ENCODE measurements at regions not wholly inside any gene's neighbourhood (a gene's known extent, or its start where the extent isn't known, plus 50 kb on each side); places are given as distances from the start of the nearest gene placed in this dataset.
A peak's percentile ranks its signal among the peaks of the same experiment; 100 is the strongest.

DNA sequence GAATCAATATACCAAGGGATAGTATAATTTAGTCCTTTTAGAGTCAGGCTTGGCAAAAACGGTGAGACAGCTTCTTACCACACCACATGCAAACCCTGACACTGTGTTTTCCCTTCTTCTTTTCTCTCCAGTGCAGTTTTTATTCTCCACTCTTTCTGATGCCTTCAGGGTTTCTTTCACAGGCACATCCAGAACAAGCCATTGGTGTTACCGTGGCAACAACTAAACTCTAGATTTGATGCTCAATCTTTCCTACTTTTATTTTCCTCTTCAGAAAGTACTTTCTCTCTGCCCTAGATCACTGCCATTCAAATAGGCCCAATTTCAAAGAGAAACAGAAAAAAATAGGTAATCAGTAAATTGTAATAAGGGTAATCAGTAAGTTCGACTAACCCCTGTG is 469.8 kb upstream of the POT1 start:
- H3K27ac ChIP-seq (ENCODE audit: extremely low read depth, low read depth, low read length) = no peak overlapping the region
- H3K79me2 ChIP-seq (ENCODE audit: control insufficient read depth, insufficient read depth, low read length) = no peaks in the 10 kb centered on the region
- intact Hi-C loops (cut with micrococcal nuclease) (no loop called here), in situ Hi-C loops (cut with MboI) (no loop called here)
- H3K9ac ChIP-seq (ENCODE audit: insufficient read depth in 1 of 2, low read depth in 2 of 2, low read length in 2 of 2) = no peak overlapping the region
- ATAC-seq (no peak), DNase-seq (ENCODE audit: extremely low read depth in 1 of 4, low spot score in 3 of 4) (no peak), FAIRE-seq (no peak)
- peaks cover 0 to 12% of the 10 kb centered on the region in 2 experiments; a peak in 3 of 5 replicates for H3K4me1 ChIP-seq (replicated peaks in 1 of 2; ENCODE audit: control insufficient read depth in 2 of 2, insufficient read depth in 2 of 2, low read length in 2 of 2)
- H3K9me3 ChIP-seq (replicated peaks; ENCODE audit: control insufficient read depth, insufficient read depth, low read depth, low read length) = no peaks in the 10 kb centered on the region
- H3K9me1 ChIP-seq (ENCODE audit: control insufficient read depth, insufficient read depth, low read length) = no peaks in the 10 kb centered on the region
- TF ChIP-seq TAF9B (IDR thresholded peaks at IDR 0.05; ENCODE audit: partially characterized antibody) = no peak
- peak; percentile 60 for TF ChIP-seq RFX1 (IDR thresholded peaks at IDR 0.05)
- H3K27me3 ChIP-seq (ENCODE audit: control insufficient read depth in 2 of 2, insufficient read depth in 2 of 2, low read length in 2 of 2) = no peaks in the 10 kb centered on the region
- H4K20me1 ChIP-seq (replicated peaks; ENCODE audit: control insufficient read depth, insufficient read depth, low read length) = no peaks in the 10 kb centered on the region
- H3K4me3 ChIP-seq = no peak overlapping the region
- H3K4me2 ChIP-seq (ENCODE audit: insufficient read depth, low read length) = no peak overlapping the region
- H2AFZ ChIP-seq (ENCODE audit: low read depth, low read length) = no peak overlapping the region
- no TSS peak for BruUV-seq (replicated peaks)
- no peaks in the 10 kb centered on the region for H3K36me3 ChIP-seq (ENCODE audit: control insufficient read depth, insufficient read depth, low read length)
- 9% methylated on average over 3 of the region's 3 CpGs for WGBS (ENCODE audit: insufficient coverage, low coverage, missing lambda C conversion rate)
- CTCF ChIA-PET (ENCODE audit: low intra/inter-chr PET ratio) = no interaction called here
- POLR2A ChIA-PET = no interaction called here

- Histone ChIP-seq H3K4me1 (replicated peaks in 1 of 2; ENCODE audit: control insufficient read depth in 2 of 2, insufficient read depth in 2 of 2, low read length in 2 of 2) (peaks cover 0 to 12% of the 10 kb centered on the region in 2 experiments; a peak in 3 of 5 replicates), H2AFZ (ENCODE audit: low read depth, low read length) (peak overlapping the region; percentile 67), H3K4me2 (ENCODE audit: insufficient read depth, low read length) (peak overlapping the region; percentile 37), H3K79me2 (ENCODE audit: control insufficient read depth, insufficient read depth, low read length) (no peaks in the 10 kb centered on the region), H4K20me1 (replicated peaks; ENCODE audit: control insufficient read depth, insufficient read depth, low read length) (no peaks in the 10 kb centered on the region), H3K27me3 (ENCODE audit: control insufficient read depth in 2 of 2, insufficient read depth in 2 of 2, low read length in 2 of 2) (no peaks in the 10 kb centered on the region), H3K9me1 (ENCODE audit: control insufficient read depth, insufficient read depth, low read length) (no peaks in the 10 kb centered on the region), H3K27ac (ENCODE audit: extremely low read depth, low read depth, low read length) (peak overlapping the region; percentile 72), H3K4me3 (no peak overlapping the region), H3K36me3 (ENCODE audit: control insufficient read depth, insufficient read depth, low read length) (no peaks in the 10 kb centered on the region), H3K9me3 (replicated peaks; ENCODE audit: control insufficient read depth, insufficient read depth, low read depth, low read length) (0 out of 2 replicates have a peak, but pooled peaks cover 2% of the 10 kb centered on the region), H3K9ac (ENCODE audit: insufficient read depth in 1 of 2, low read depth in 2 of 2, low read length in 2 of 2) (0 out of 4 replicates have a peak overlapping the region, but pooled peaks of 1 of the 2 experiments have one; percentile 13)
- in situ Hi-C loops (cut with MboI) (no loop called here), intact Hi-C loops (cut with micrococcal nuclease) (no loop called here)
- 0% methylated on average over 4 of the region's 4 CpGs for WGBS (ENCODE audit: insufficient coverage, low coverage, missing lambda C conversion rate)
- FAIRE-seq (peak; percentile 58), DNase-seq (ENCODE audit: extremely low read depth in 1 of 4, low spot score in 3 of 4) (peak in 2 of 4 experiments; percentile 9 to 40), ATAC-seq (peak; percentile 86)
- CTCF ChIA-PET (ENCODE audit: low intra/inter-chr PET ratio) = no interaction called here
- POLR2A ChIA-PET = no interaction called here
- BruUV-seq (replicated peaks) = no TSS peak
- TF ChIP-seq FIP1L1 (IDR thresholded peaks at IDR 0.05; ENCODE audit: low read depth, low read length, poor library complexity, severe bottlenecking) (no peak), ARID1B (IDR thresholded peaks at IDR 0.05) (peak; percentile 91), ZNF707 (CRISPR knock-in tag; conservative IDR thresholded peaks at IDR 0.05) (no peak), FOXK1 (CRISPR knock-in tag; IDR thresholded peaks at IDR 0.05; ENCODE audit: borderline replicate concordance) (no peak), CBFA2T3 (IDR thresholded peaks at IDR 0.05) (peak; percentile 69), FOXJ2 (tag; IDR thresholded peaks at IDR 0.05) (no peak), HDAC2 (IDR thresholded peaks at IDR 0.05) (no peak), SUPT5H (IDR thresholded peaks at IDR 0.05) (no peak), MED1 (CRISPR knock-in tag; IDR thresholded peaks at IDR 0.05; ENCODE audit: borderline replicate concordance) (no peak)
- TF ChIP-seq, protein P1, sequence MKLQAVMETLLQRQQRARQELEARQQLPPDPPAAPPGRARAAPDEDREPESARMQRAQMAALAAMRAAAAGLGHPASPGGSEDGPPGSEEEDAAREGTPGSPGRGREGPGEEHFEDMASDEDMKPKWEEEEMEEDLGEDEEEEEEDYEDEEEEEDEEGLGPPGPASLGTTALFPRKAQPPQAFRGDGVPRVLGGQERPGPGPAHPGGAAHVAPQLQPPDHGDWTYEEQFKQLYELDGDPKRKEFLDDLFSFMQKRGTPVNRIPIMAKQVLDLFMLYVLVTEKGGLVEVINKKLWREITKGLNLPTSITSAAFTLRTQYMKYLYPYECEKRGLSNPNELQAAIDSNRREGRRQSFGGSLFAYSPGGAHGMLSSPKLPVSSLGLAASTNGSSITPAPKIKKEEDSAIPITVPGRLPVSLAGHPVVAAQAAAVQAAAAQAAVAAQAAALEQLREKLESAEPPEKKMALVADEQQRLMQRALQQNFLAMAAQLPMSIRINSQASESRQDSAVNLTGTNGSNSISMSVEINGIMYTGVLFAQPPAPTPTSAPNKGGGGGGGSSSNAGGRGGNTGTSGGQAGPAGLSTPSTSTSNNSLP (IDR thresholded peaks at IDR 0.05; ENCODE audit: borderline replicate concordance, low read depth, low read length) = 0 out of 2 replicates have a peak, but pooled peaks have one; percentile 41
These were observed 467.0 kb upstream of the POT1 start for GRCh38 chr7:125396466-125397151.
